GM19238 (cell line): ENCODE measurements at regions not wholly inside any gene's neighbourhood (a gene's known extent, or its start where the extent isn't known, plus 50 kb on each side); places are given as distances from the start of the nearest gene placed in this dataset.
"Not testable (repeated sequence)": the region's sequence is repeated elsewhere in the genome, so short reads cannot be mapped to it uniquely, and the experiment has no call there.

ENCODE experiments used
- DNase-seq: peaks from one replicate; pipeline ENCODE4 v3.0.0; 2011; ENCODE audit warnings: low spot score; ENCODE audit not compliant: insufficient read length

DNA sequence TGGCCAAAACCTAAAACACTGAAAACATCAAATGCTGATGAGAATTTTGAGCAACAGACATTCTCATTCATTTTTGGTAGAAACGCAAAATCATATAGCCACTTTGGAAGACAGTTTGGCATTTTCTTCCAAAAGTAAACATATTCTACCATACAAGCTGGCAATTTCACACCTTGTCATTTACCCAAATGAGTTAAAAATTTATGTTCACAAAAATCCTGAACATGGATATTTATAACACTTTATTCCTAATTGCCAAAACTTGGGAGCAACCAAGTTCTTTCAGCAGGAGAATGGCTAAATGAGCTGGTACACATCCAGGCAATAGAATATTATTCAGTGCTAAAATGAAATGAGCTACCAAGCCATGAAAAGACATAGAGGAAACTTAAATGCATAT is 1270.1 kb upstream of the ACO1 start:
- no peak for DNase-seq

DNA sequence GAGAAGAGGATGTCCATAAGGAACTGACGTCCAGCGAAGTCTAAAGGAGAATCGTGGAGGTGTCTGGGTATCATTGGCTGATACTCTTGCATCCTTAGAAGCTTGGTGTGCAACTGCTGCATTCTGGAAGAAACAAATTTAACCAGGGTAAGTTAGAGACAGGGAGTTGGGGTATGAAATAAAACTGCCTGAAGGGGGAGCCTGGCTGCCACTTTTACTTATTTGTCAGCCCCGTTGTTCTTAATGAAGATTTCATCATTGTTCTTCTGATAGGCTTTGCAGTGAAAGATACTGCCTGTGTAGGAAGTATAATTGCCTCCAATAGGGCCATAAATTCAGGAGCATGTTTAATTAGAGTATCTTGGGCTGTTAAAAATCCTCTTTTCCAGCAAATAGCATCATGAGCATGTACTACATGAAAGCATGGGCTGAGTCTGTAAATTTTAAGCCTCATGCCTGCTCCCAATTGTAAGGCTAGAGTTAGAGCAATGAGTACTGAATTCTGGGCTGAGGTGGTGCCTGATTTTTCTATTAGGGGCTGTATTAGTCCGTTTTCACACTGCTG is 1264.5 kb upstream of the ACO1 start:
- peak; percentile 0 for DNase-seq

- DNase-seq: no peak
Measured at GRCh38 chr9:31124389-31124788, 1260.1 kb upstream of the ACO1 start.

GRCh38 chr9:31135567-31135966 is 1248.9 kb upstream of the ACO1 start:
- DNase-seq: no peak

DNA sequence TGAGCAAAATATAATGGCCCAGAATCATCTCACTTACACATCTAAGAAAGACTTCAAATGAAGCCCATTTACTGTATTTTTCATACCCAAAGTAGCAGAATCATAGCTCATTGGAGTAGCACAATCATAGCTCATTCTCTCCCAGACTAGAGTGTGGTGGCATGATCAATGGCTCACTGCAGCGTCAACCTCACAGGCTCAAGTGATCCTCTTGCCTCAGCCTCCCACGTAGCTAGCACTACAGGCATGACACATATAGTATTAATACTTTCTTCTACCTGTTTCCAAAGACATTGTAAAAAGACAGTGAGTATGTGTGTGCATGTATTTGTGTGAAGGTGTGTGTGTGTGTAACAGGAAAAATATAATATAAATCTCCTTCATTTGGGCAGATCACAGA is 1247.9 kb upstream of the ACO1 start:
- DNase-seq: no peak

DNA sequence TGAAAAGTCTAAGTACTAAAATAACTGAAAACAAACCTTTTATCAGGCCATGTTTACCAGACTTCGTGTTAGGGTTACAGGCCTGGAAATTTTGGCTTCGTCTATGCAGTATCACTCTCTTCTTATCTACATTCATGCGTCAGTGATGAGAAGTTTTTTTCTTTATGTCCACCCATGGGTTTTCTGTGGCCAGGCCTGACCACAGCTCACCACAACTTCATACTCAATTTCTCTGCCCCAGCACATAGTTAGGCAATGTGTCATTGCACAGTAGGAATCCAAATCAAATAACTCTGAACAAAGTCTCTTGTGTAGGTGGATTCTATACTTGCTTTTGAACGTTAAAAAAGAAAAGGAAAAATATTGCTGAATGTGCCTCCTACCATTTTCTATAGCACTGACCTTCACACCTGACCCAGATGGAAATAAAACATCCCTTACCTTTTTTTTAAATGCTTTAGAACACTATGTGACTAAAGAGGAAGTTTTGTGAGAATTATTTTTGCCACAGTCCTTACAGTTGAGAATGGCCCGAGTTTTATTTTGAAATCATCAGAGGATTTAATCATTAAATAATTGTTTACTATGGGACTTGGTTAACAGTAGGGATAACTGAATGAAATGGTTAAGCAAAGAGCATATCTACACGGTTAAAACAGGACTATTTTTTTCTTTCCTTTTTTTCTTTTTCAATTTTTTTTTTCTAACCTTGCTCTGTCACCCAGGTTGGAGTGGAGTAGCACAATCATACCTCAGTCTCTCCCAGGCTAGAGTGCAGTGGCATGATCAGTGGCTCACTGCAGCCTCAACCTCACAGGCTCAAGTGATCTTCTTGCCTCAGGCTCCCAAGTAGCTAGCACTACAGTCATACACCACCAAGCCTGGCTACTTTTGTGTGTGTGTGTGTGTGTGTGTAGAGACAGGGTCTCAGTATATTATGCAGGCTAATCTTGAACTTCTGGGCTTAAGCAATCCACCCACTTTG is 1247.0 kb upstream of the ACO1 start:
- no peak for DNase-seq

DNA sequence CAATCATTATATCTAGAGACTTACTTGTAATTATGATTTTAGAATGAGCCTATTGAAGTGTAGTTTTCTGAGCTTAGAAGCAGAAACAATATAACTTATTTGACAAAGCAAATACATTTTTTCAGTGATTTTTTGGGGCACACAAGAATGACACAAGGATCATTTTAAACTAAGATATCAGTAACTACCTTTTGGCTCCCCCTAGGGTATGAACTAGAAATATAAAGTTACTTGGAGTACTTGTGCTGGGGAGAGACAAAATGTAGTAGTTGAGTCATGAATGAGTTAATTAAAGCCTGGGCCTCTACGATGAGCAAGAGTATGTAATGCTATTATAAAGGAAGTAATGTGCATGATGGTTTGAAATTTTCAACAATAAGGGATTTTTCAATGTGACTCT is 1244.1 kb upstream of the ACO1 start:
- DNase-seq: no peak

DNA sequence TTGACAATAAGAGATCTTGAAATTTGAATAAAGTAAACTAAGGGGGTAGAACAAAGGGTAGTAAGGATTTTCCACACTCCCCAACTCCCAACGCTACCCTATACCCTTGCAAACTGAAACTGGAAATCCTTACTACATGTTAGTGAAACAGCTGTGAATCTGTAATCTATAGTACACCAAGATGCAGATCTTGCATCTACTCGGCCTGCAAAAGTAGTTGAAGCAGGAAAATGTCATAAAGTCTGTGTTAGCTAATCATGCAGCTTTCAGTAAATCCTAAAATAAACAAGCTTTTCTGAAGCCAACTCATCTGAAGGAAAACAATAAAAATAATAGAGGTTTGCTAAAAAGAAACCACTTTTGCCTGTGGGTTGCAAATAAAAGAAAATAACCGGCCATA is 1242.0 kb upstream of the ACO1 start:
- no peak for DNase-seq

GRCh38 chr9:31144614-31145013 is 1239.8 kb upstream of the ACO1 start:
- no peak for DNase-seq

DNA sequence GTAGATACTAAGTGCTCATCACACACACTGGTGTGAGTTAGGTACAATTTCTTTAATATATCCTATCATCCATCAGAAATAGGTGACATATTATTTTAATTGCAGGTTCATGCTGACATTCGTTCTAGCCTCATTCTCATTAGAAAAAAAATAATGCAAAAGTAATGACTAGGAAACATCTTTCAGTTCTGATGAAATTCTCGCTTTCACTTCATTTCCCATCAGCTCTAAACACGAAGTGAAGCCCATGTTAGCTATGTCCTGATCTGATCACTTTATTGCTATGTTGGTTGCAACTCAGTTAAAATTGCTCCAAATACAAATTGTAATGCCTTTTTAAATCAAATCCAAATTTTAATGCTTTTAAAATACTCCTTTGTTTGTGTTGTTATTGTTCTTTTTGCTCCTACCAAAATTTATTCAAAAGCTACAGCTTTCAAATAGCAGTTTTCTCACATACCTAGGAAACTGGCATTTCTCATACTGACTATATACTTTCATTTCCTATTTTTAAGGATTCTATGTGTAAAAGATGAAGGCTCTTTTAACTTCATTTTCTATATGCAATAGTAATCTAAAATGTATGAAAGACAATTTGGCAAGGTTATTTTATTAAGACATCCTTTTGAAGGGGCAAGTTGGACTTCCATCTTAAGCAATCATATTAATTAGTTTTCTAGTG is 1237.8 kb upstream of the ACO1 start:
- DNase-seq: no peak

DNA sequence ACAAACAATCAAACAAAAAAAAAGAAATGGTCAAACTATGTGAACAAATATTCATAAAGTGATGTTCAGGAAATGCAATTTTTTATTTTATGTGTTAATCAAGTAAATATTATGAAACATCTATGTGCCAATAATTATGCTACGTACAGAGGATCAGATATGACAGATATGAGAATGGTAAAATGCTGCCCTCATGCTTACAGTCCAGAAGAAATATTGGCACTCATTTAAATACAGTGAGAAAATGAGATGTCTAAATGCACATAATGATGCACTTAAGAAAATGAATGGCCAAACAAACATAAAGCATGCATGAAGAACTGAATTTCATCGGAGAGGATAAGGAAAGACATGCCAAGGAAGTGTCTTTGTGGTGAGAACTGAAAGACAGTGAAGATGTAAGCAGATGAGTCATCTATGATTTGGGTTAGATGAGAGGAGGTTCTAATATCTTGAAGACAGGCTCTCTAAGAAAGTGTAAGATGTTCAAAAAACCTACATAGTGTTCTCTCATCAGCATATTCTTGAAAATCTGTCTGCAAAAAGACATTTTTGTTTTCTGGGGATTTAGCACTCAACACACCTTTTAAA is 1231.1 kb upstream of the ACO1 start:
- DNase-seq: no peak

- DNase-seq: no peak
Measured at GRCh38 chr9:31166516-31166915, 1217.9 kb upstream of the ACO1 start.

DNA sequence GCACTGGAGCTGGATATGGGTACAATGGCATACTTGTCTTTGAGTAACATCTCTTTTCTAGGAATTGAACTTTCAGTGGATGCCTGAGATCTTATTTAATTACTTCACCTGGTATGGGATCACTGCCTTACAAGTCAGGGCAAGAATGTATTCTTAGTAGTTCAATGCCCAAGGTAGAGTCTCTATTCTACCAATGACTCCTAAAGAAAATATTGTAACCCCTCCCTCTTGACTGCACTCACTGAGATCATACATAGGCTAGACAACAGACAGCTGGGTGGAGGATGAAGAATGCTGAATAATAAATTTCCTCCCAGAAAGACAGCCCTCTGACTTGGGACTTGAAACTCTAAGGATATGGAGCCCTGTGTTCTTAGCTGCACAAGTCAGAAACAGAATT is 1216.3 kb upstream of the ACO1 start:
- no peak for DNase-seq

DNA sequence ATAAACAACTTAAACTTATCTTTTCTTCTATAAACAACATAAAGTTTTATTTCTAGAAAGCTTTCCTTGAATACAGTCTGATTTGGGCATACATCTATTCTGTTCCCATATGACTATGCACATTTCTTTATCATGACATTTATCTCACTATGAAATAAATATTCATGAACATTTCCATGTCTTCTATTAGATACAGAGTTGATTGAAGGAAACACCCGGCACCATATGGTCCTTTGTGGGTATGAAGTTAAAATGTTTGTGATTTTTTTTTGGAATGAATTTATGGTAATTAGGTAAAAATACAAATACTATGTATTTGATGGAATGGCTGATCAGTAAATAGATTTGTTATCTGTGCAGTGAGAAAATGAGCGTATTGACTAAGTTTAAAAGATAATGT is 1209.8 kb upstream of the ACO1 start:
- no peak for DNase-seq

DNA sequence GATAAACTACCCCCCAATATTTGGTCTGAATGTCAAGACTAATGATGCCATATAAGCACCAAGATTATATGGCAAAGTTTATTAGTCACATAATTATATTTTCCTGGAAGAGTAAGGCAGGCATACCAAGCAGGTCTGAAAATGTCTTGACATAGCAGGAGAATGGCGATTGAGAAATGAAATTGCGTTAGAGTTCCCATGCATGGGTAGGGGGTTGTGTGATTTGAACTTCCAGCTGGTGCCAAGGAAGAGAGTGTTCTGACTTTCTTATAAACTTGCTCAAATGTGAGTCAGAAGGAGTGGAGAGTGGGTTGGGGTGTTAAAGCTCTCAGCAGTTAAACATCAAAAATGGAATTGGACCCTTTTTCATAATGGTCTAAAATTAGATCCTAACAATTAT is 1200.6 kb upstream of the ACO1 start:
- DNase-seq: no peak

DNA sequence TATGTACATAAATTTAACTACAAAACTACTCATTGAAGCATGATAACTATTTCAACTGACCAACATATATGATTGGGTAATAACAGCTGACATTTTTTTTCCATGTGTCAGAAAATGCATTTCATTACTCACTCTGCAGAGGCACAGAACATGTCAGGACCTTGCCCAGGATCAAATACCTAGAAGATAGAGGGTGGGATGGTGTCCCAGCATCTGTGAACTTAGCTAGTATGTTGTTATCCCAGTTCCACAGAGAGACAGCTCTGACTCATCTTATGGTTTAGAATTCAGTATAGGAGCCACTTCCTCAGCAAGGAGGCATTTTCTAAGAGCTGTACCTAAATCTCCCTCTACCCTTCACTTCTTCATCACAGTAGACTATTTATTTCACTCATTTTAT is 1198.6 kb upstream of the ACO1 start:
- no peak for DNase-seq

DNA sequence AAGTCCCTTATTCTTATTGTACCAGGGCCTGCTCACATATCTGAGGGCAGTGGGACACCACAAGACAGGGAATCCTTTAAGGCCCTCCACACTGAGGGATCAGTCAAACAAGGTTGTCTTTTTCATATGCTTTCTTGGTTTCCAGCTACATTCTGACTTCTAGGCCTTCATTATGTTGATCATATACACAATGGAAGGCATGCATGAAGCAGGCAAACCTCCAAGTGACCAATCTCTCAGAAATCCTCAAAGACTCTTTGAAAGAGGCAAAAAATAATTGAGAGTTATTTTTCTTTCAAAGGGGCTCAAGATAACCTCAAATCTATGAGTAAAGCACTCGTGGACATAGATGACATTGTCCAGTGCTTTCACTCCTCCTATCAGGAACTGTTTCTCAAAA is 1195.9 kb upstream of the ACO1 start:
- DNase-seq: no peak

DNA sequence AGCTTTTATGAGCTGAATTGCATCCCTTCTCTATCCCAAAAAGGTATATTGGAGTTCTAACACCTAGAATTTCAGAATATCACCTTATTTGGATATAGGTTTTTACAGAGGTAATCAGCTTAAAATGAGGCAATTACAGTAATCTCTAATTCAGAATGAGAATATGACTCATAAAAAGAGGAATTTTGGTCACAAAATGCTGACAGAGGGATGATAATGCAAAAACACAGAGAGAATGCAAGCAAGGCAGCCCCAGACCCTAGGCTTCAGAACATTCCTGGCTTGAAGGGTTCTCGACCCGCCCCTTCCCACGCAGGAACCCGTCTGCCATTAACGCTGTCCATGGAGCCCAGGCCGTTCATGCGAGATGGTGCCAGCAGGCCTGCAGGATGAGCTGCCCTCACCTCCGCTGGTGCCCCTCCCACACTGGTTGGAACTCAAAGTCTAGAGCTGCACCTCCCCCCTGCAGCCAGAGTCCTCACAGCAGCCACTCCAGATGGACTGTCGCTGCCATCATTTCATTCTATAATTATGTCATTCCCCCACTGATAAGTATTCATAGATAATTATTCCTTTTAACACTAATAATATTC is 1173.4 kb upstream of the ACO1 start:
- no peak for DNase-seq

GRCh38 chr9:31229976-31230375 is 1154.5 kb upstream of the ACO1 start:
- not testable (repeated sequence) for DNase-seq

DNA sequence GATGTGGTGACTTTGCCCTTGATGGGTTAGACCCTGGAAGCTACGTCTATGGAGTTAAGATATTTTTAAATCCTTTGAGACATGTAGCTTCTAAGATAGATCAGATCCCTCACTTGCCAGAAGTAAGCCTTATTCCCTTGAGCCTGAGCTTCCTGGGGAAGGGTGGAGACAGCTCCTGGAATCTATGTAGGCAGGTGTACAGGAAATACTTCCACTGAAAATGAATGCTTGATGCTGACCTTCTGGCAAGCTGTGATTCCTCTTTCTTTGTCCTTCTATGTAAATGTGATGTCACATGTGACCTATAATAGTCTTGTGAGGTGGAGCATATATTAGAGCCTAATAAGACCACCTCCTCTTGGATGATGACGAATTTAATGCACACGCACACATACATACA is 1152.0 kb upstream of the ACO1 start:
- DNase-seq: no peak

- no peak for DNase-seq
Measured at GRCh38 chr9:31236344-31236743, 1148.1 kb upstream of the ACO1 start.

DNA sequence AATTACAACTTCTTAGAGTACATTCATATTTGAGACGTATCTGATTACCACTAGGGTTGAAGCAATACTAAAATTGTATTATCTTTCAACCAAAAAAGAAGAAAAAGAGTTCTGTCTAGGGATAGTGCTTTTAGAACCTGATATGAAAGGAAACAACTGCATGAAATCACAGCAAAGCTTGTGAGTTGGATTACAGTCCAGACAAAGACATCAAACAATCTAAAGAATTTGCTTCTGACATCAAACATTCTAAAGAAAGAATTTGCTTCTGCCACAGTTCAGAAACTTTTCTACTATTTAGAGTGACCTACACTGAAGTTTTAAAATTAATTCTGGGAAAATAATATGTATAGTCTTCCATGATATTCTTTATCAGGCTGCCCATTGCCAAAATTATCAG is 1141.1 kb upstream of the ACO1 start:
- no peak for DNase-seq
